DMS 273 treated with DMSO at 0.1 percent for 48 hours (cell line): ENCODE measurements at regions not wholly inside any gene's neighbourhood (a gene's known extent, or its start where the extent isn't known, plus 50 kb on each side); places are given as distances from the start of the nearest gene placed in this dataset.

Source experiments
- DNase-seq: peaks from one replicate; lab custom pipeline; 2025; lab: John Stamatoyannopoulos, UW

- no peak for DNase-seq
Measured at GRCh38 chr21:28750565-28750964, 242.1 kb downstream of the LTN1 start.

DNA sequence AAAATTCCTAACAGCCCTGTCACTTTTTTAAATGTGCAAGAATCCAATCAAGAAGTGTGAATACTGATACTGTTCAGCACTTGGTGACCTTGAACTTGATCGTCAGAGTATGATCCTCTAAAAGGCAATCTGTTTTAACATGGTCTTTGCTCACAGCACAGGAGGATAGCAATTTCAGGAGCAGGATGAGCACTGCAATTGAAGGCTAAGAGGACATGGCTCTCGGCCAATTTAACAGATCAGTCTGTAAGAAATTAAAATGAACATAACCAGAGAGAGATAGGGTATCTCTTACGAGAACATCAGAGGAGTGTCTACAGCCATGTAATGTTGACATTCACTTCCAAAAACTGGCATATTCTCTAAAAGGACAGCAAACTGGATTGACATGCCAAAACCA, 243.1 kb downstream of the LTN1 start:
- DNase-seq = no peak

GRCh38 chr21:28747464-28747863, 245.2 kb downstream of the LTN1 start:
- no peak for DNase-seq

GRCh38 chr21:28746166-28746565, 246.5 kb downstream of the LTN1 start:
- DNase-seq = no peak

DNA sequence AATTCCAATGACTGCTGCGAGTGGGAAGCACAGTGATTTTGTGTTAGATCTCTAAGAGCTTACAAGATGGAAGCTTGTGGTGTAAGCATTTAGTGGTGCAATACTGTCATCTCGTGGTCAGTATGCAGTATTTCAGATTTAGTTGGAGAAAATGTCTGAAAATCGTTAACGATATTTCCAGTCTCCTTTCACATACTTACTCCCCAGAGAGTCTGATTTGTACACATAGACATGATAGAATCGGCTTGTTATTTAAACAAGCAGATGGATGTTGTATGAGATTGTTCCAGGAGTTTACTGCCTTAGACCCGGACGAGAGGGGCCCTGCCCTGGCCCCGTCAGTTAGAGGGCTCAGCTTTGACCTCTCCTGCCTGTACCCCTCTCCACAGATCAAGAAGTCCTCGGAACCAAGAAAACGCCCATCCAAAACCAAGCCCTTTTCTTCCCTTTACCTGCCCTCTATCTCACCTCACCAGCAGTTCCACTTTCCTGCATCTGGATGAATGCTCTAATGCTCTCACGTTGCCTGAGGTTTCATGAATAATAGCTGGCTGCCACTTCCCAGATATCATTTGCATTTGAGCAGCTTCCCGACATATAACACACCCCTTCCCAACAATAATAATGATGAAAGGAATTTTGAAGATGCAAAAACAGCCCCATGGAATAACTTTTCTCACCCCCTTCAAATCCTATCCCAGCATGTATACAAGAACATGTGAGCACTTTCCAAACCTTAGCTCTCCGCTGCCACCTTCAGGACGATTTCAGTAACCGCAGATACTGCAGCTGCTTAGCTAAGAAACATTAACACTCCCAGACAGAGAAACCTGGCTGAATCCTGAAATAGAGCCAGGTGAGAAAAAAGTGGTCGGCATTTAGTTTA, 247.3 kb downstream of the LTN1 start:
- DNase-seq = peak; percentile 69

DNA sequence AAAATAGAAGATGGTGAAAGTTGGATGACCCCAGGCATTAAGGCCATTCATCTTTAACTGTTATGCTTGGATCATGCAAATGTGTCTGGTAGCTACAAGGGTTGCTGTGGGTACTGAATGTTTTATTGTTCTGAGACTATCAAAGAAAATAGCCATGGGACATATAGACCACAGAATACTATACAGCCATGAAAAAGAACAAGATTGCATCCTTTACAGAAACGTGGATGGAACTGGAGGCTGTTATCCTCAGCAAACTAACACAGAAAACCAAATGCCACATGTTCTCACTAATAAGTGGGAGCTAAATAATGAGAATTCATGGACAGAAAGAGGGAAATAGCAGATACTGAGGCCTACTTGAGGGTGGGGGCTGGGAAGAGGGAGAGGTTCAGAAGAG, 249.0 kb downstream of the LTN1 start:
- DNase-seq = no peak

GRCh38 chr21:28742527-28742926, 250.2 kb downstream of the LTN1 start:
- DNase-seq = no peak

DNA sequence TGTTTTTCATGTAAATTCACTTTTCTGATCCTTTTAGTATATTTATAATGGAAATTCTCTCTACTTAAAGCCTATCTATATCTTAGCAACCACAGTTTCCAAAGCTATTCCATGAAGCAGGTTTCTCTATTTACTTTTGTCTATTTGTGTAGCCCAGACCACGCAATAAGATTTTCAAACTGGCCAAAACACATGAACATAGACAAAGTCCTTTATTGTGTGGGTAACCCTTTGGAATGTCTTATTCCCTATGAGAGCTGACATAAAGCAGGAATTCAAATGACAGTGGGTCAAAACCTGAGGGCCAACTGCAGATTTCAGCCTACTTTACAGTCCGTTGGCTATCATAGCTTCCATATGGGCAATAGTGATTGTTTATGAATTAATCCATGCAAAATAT, 252.6 kb downstream of the LTN1 start:
- no peak for DNase-seq

DNA sequence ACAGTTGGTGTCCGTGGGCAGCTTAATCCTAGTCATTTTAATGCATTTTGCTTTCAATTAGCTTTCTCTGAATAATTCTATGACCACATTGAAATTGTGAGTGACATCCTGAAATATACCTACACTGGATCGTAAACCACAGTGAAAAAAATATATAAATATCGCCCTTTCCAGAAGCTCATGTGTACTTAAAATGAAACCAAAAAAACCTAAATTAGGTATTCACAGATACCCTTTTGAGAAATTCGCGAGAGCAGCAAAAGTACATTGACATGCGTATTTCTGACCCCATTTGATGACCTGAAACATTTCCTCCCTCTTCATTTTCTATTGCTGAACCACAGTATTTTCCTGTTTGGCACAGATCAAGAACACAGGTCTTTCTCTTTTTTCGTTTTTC, 253.8 kb downstream of the LTN1 start:
- no peak for DNase-seq

- DNase-seq = no peak
Measured at GRCh38 chr21:28738420-28738704, 254.3 kb downstream of the LTN1 start.

DNA sequence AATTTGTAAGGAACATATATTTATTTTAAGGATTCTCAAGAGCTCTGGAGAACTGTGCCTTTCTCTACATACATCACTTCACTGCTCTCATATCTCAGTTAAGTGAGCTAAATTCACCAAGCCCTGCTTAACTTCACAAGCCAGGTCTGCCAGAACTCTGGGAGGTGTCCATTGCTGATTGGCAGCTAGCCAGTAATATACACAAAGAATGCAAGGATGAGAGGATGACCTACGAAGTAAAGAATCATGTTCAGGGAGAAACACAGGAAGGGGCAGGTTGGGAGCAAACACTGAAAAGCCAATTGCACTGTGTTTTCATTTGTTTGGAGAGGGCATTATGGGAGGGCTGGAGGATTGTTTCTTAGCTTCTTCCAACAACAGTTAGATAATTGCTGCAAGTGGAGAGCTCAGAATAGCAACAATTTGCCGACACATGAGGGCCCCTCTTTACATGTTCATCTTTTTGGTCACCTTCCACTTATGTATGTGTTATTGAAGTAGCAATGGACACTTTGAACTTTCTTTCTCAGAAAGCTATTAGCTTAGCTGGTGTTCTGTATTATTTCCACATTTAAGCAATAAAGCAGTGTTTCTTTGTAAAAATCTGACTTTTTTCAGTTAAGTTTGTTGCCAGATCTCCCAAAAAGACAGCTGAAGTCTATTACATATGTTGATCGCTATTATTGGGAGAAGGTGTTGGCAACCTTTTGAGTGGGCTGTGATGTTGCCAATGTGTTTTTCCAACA, 254.8 kb downstream of the LTN1 start:
- no peak for DNase-seq

GRCh38 chr21:28734522-28735175, 258.0 kb downstream of the LTN1 start:
- no peak for DNase-seq

- no peak for DNase-seq
Measured at GRCh38 chr21:28731700-28732321, 260.9 kb downstream of the LTN1 start.

- no peak for DNase-seq
Measured at GRCh38 chr21:28729887-28730286, 262.8 kb downstream of the LTN1 start.

- DNase-seq = no peak
Measured at GRCh38 chr21:28727809-28728208, 264.9 kb downstream of the LTN1 start.

- DNase-seq = no peak
Measured at GRCh38 chr21:28725396-28725795, 267.3 kb downstream of the LTN1 start.

- DNase-seq = no peak
Measured at GRCh38 chr21:28723646-28724045, 269.0 kb downstream of the LTN1 start.

- no peak for DNase-seq
Measured at GRCh38 chr21:28719723-28720122, 273.0 kb downstream of the LTN1 start.

DNA sequence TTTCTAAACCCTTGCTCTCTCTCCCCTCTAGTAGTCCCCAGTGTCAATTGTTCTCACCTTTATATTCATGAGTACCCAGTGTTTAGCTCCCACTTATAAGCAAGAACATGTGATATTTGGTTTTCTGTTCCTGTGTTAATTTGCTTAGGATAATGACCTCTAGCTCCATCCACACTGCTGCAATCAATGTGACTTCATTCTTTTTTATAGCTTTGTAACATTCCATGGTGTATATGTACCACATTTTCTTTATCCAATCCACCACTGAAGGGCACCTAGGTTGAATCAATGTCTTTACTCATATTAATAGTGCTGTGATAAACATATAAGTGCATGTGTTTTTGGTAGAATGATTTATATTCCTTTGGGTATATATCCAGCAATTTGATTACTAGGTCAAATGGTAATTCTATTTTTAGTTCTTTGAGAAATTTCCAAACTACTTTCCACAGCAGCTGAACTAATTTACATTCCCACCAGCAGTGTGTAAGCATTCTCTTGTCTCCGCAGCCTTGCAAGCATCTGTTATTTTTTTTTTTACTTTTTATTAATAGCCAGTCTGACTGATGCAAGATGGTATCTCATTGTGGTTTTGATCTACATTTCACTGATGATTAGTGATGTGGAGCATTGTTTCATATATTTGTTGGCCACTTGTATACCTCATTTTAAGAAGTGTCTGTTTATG, 277.8 kb downstream of the LTN1 start:
- DNase-seq = peak; percentile 31

DNA sequence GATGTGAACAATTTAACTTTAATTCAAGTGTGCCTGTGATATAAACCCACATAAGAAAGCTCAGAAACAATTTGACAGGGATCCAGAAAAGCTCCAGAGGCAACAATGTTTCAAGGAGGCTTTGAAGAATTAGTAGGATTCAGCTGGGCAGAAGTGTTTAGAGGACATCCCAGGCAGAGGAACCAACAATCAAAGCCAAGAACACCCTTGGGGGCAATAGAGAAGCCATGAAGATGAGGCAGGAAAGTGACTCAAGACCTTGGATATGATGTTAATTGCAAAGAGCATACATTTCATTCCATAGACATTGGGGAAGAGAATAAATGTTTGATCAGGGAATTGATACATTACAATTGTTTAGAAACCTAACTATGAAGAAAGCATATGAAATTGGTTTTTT, 280.3 kb downstream of the LTN1 start:
- no peak for DNase-seq

DNA sequence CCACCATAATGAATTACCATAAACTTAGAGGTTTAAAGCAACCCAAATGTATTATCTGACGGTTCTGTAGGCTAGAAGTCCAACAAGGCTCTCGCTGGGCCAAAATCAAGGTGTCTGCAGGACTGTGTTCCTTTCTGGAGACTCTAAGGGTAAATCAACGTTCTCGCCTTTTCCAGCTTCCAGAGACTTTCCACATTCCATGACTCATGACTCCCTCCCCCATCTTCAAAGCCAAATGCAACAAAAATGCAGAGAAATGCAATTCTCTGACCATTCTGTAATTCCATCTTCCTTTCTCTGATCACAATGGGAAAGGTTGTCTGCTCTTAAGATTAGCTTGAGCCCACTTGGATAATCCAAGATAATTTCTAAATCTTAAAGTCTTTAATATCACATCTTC, 287.1 kb downstream of the LTN1 start:
- no peak for DNase-seq

DNA sequence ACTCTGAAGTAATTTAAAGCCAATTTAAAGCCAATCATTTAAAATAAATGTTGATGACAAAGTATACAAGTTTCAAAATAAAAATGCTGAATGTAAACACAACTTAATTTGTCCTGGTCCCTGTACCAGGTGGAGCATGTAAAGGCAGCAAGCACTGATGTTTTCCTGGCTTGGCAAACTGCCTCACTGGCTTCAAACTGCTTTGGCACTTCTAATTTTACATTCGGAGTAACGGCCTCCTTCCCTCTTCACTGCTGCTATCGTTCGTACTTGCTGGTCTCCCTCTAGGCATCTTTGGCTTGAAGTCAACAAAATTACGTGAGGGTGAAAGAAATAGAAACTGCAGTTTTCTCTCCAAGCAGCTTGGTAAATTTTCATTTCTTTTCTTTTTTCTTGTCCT, 287.9 kb downstream of the LTN1 start:
- peak; percentile 63 for DNase-seq
